ENCODE measurements at regions not wholly inside any gene's neighbourhood (a gene's known extent, or its start where the extent isn't known, plus 50 kb on each side); places are given as distances from the start of the nearest gene placed in this dataset.
"Not testable (repeated sequence)": the region's sequence is repeated elsewhere in the genome, so short reads cannot be mapped to it uniquely, and the experiment has no call there.

- no peak for ATAC-seq
- intact Hi-C loops (cut with micrococcal nuclease): no loop called here
- no peak for DNase-seq
These were observed 121.6 kb downstream of the CD164 start for GRCh38 chr6:109260701-109261100.

- ATAC-seq: no peak
- intact Hi-C loops (cut with micrococcal nuclease): no loop called here
- DNase-seq: no peak
These were observed 122.1 kb downstream of the CD164 start for GRCh38 chr6:109260126-109260525.

GRCh38 chr6:109258129-109258528 is 124.1 kb downstream of the CD164 start:
- intact Hi-C loops (cut with micrococcal nuclease): no loop called here
- ATAC-seq: no peak

GRCh38 chr6:109257494-109257893 is 124.8 kb downstream of the CD164 start:
- intact Hi-C loops (cut with micrococcal nuclease): no loop called here
- DNase-seq (no peak), ATAC-seq (no peak)

More at GRCh38 chr6:109258129-109258528, 124.1 kb downstream of the CD164 start:
- DNase-seq: no peak

- intact Hi-C loops (cut with micrococcal nuclease): no loop called here
- ATAC-seq (no peak), DNase-seq (no peak)
These were observed 126.2 kb downstream of the CD164 start for GRCh38 chr6:109255946-109256640.

- intact Hi-C loops (cut with micrococcal nuclease): no loop called here
- DNase-seq (no peak), ATAC-seq (no peak)
These were observed 127.2 kb downstream of the CD164 start for GRCh38 chr6:109255087-109255486.

- no peak for DNase-seq
- intact Hi-C loops (cut with micrococcal nuclease): no loop called here
- no peak for ATAC-seq
These were observed 128.9 kb downstream of the CD164 start for GRCh38 chr6:109253366-109253765.

- no peak for DNase-seq
- no peak for ATAC-seq
- intact Hi-C loops (cut with micrococcal nuclease): no loop called here
These were observed 129.8 kb downstream of the CD164 start for GRCh38 chr6:109252261-109253041.

- intact Hi-C loops (cut with micrococcal nuclease): no loop called here
- DNase-seq: no peak
These were observed 130.4 kb downstream of the CD164 start for GRCh38 chr6:109251839-109252238.

GRCh38 chr6:109250544-109251156 is 131.6 kb downstream of the CD164 start:
- intact Hi-C loops (cut with micrococcal nuclease); DNase-seq; ATAC-seq: not testable (repeated sequence)

More at GRCh38 chr6:109251839-109252238, 130.4 kb downstream of the CD164 start:
- ATAC-seq: no peak

- intact Hi-C loops (cut with micrococcal nuclease): no loop called here
- no peak for DNase-seq
- no peak for ATAC-seq
These were observed 138.1 kb downstream of the CD164 start for GRCh38 chr6:109243863-109244825.

- DNase-seq (no peak), ATAC-seq (no peak)
- intact Hi-C loops (cut with micrococcal nuclease): no loop called here
These were observed 139.3 kb downstream of the CD164 start for GRCh38 chr6:109242925-109243324.

GRCh38 chr6:109242029-109242428 is 140.2 kb downstream of the CD164 start:
- no peak for DNase-seq
- no peak for ATAC-seq
- intact Hi-C loops (cut with micrococcal nuclease): no loop called here

- intact Hi-C loops (cut with micrococcal nuclease): no loop called here
- no peak for ATAC-seq
- no peak for DNase-seq
These were observed 141.1 kb downstream of the CD164 start for GRCh38 chr6:109241199-109241598.

- DNase-seq (no peak), ATAC-seq (peak; percentile 15)
- intact Hi-C loops (cut with micrococcal nuclease): no loop called here
These were observed 141.7 kb downstream of the CD164 start for GRCh38 chr6:109240370-109241084.

- peak; percentile 37 for DNase-seq
- intact Hi-C loops (cut with micrococcal nuclease): no loop called here
These were observed 142.5 kb downstream of the CD164 start for GRCh38 chr6:109239651-109240321.

GRCh38 chr6:109239160-109239559 is 143.1 kb downstream of the CD164 start:
- intact Hi-C loops (cut with micrococcal nuclease): no loop called here
- peak; percentile 36 for ATAC-seq
- DNase-seq: no peak

More at GRCh38 chr6:109239651-109240321, 142.5 kb downstream of the CD164 start:
- ATAC-seq: peak; percentile 75

GRCh38 chr6:109238396-109238795 is 143.1 kb downstream of the CEP57L1 start:
- intact Hi-C loops (cut with micrococcal nuclease): no loop called here

More at GRCh38 chr6:109238396-109238795, 143.1 kb downstream of the CEP57L1 start:
- ATAC-seq (no peak), DNase-seq (no peak)

Data from left ventricle myocardium superior (tissue), 1 donor.